Omental fat pad (tissue), 3 donors: ENCODE measurements at regions not wholly inside any gene's neighbourhood (a gene's known extent, or its start where the extent isn't known, plus 50 kb on each side); places are given as distances from the start of the nearest gene placed in this dataset.

ENCODE experiments used
- ATAC-seq: fragments of 150-250 bp; one replicate; pipeline ENCODE4 v1.9.1; 2016; ENCODE audit warnings: mild to moderate bottlenecking, moderate library complexity; ENCODE audit not compliant: low FRiP score
- DNase-seq: peaks from one replicate; pipeline ENCODE4 v3.0.0-alpha.2; 2019; ENCODE audit warnings: low spot score
- TF ChIP-seq, protein P1 (sequence below), 3 donors: fragments of 450-650 bp; IDR thresholded peaks; one replicate each; pipeline ENCODE4 v1.5.1; 2016 to 2017; ENCODE audit warnings: antibody characterized with exemption in 3 of 3, mild to moderate bottlenecking in 3 of 3, moderate library complexity in 2 of 3

DNA sequence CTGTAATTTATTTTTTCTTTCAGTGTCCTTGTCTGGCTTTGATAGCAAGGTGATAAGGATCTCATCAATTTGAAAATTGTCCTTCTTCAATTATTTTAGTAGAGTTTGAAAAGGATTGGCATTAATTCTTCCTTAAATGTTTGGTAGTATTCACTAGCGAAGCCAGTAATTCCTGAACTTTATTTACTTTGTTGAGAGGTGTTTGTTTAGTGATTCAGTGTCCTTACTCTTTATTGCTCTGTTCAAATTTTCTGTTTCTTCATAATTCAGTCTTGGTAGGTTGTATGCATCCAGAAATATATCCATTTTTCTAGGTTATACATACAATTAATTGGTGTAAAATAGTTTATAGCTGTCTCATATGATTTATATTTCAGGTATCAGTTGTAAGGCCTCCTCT, 676.7 kb upstream of the POU3F3 start:
- ATAC-seq (no peak), DNase-seq (no peak)
- TF ChIP-seq, protein P1, sequence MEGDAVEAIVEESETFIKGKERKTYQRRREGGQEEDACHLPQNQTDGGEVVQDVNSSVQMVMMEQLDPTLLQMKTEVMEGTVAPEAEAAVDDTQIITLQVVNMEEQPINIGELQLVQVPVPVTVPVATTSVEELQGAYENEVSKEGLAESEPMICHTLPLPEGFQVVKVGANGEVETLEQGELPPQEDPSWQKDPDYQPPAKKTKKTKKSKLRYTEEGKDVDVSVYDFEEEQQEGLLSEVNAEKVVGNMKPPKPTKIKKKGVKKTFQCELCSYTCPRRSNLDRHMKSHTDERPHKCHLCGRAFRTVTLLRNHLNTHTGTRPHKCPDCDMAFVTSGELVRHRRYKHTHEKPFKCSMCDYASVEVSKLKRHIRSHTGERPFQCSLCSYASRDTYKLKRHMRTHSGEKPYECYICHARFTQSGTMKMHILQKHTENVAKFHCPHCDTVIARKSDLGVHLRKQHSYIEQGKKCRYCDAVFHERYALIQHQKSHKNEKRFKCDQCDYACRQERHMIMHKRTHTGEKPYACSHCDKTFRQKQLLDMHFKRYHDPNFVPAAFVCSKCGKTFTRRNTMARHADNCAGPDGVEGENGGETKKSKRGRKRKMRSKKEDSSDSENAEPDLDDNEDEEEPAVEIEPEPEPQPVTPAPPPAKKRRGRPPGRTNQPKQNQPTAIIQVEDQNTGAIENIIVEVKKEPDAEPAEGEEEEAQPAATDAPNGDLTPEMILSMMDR (IDR thresholded peaks at IDR 0.05): no peak

DNA sequence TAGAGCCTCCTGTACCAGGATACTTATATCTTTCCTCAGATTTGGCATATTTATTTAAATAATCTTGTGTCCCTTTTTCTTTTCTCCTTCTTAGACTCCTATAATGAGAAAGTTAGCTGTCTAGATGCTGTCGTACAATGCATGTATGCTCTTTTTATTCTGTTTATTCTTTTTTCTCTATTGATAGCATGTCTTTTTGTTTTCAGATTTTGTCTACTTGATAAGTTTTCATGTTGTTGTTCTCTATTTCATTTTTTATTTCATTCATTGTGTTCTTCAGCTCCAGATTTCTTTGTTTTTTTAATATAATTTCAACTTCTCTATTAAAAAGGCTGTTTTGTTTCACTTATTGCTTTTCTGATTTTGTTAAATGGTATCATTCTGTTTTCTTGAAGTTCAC, 674.3 kb upstream of the POU3F3 start:
- ATAC-seq (no peak), DNase-seq (no peak)
- TF ChIP-seq, protein P1 (IDR thresholded peaks at IDR 0.05): no peak

DNA sequence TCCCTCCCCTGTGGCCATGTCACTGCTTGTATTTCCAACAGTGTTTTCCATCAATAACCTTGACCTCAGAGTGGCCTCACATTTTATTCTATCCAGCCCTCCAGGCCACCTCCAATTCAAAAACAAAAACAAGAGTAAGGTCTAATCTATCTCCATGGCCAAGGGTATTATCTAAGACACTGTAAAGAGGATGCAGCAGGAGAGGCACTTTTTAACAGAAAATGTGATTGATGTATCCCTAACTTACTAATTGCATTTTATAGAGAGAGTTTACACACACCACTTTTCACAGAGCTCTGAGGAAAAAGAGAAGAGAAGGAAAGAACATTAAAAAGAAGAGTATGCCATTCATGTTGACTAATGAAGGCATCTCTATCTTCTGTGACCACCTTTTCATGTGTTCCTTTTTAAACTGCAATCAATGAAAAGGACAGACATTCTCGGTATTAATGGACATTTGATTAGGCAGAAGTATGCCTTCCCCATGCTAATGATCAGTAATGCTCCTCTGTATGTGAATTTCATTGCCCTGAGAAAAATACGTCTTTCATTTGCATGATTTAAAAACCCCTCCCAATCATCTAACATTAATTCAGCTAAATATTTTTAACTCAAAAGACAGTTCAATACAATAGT, 653.3 kb upstream of the POU3F3 start:
- DNase-seq: no peak
- ATAC-seq: no peak
- TF ChIP-seq, protein P1 (IDR thresholded peaks at IDR 0.05): no peak

DNA sequence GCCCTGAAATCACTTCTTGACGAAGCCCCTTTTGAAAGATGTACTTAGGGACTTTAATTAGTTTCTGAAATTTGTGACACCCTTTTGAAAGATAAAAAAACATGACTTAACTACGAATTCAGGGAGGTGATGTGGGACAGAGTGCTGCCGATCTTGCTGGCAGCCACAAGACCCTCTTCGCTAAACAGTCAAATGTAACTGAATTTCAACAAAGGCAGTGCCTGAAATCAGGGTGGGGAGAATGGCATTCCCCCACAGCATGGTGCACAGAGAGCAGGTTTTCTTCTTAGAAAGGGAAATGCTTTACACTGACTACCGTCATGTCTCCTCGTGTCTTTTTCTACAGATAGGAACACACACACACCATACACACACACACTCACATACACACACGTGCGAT, 640.2 kb upstream of the POU3F3 start:
- DNase-seq (no peak), ATAC-seq (no peak)
- TF ChIP-seq, protein P1 (IDR thresholded peaks at IDR 0.05): no peak

DNA sequence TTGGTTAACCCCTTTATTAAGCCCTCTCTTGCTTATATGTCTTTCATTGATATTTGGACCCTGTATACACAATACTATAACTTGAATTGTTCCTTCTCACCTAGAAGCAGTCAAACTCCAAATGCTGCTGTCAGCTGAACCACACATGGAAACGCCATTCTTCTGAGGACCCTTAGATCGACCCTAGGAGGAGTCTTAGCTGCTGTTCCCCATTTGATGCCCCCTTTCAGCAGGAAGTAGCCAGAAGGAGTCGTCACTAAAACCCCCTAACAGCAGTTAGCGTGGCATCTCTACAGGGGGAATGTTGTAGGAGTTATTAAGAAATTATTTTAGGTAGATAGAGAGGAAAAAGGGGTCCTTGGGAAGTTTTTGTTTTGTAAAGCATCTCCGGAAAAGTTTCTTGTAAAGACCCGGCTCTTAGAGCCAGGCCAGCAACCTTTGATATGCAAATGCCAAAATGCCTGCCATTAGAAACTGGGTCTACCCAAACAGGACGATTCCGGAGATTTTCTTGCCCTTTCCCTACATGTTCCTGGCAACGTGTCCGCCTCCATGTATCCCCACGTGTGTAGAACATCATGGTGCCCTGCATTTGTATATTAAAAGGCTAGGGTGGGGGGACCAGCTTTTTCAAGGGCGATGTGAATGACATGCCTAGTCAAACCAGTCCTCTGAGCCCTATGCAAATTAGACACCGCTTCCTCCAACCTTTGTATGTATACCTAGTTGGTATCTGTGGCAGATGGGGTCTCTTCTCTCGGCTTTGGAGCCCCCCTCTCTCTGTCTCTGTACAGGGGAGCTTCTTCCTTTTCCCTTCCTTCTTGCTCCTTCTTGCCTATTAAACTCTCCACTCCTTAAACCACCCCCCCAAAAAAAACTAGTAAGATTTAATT, 638.4 kb upstream of the POU3F3 start:
- ATAC-seq (no peak), DNase-seq (no peak)
- TF ChIP-seq, protein P1 (IDR thresholded peaks at IDR 0.05): no peak

DNA sequence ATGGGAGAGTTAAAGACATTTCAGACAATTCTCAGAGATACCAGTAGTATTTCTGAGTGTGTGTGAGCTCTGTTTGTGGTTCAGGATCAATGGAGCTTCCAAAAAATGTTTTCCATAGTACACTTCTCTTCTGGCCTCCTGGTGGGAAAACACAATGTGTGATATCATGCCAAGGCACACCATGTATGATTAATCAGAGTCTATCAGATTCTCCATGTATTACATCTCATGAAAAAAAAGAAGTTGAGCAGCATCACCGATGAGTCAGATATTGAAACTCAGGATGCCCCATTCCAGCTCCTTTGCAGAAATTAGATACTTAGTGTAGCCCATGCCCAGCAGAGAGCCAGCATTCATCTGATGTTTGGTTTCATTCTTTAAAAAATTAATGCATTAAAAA, 620.3 kb upstream of the POU3F3 start:
- TF ChIP-seq, protein P1 (IDR thresholded peaks at IDR 0.05): no peak
- ATAC-seq: no peak
- DNase-seq: no peak

DNA sequence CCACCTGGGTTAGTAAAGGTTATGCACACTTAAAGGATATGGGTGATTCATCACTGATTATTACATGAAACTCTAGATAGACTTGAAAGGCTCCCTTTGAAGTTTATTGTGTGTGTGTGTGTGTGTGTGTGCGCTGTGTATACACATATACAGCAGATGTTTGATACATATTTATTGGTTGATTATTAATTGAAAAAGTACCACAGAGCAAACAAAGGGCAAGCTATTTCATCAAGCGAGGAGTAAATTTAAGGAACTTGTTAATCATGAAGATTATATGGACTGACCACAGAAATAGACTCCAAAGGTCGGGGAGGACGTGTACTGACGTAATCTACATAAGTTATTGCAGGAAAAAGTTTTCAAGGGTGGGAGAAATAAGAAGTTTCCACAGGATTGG, 617.4 kb upstream of the POU3F3 start:
- no peak for ATAC-seq
- DNase-seq: no peak
- TF ChIP-seq, protein P1 (IDR thresholded peaks at IDR 0.05): no peak
